GM12892 (cell line): ENCODE measurements at regions not wholly inside any gene's neighbourhood (a gene's known extent, or its start where the extent isn't known, plus 50 kb on each side); places are given as distances from the start of the nearest gene placed in this dataset.

Experiments
- POLR2A ChIP-seq: IDR thresholded peaks from 2 replicates; pipeline ENCODE4 v1.6.1; 2011; ENCODE audit warnings: low read depth, low read length, control low read depth
- POLR2AphosphoS5 ChIP-seq: IDR thresholded peaks from 2 replicates; pipeline ENCODE4 v1.6.1; 2011; ENCODE audit warnings: low read depth, low read length, control low read depth
- TAF1 ChIP-seq: IDR thresholded peaks from 2 replicates; pipeline ENCODE4 v1.6.1; 2011; ENCODE audit warnings: low read depth, mild to moderate bottlenecking, control low read depth, low read length, borderline replicate concordance

DNA sequence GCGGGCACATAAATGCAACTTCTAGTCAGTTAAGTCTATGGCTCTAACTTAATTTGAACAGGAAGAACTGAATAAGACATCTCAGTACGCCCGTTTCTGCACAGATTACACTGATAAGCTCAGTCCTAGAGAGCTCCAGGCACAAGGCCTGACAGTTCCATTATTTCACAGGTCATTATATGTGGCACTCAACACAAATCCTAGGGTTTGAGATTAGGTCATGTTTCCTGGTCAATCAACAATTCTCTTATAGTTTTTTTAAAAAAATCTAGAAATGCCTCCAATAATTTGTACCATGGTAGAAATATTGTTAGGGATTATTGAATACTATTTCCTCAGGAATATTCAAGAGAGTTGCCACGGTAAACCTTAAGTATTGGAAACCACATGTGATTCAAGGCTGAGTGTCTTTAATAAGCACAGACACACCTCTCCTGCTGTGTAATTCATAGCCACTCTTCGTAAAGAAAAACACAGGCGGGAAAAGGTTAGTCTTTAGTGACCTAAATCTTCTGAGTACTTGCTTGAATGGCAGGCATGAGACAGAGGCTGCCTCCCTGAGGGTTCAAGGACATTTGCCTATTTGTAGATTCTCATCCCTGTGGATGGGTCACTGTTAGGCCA is 342.9 kb upstream of the ADGRL3 start:
- TF ChIP-seq POLR2A (no peak), POLR2AphosphoS5 (no peak), TAF1 (no peak)
